GM23338 (cell line): ENCODE measurements at regions not wholly inside any gene's neighbourhood (a gene's known extent, or its start where the extent isn't known, plus 50 kb on each side); places are given as distances from the start of the nearest gene placed in this dataset.

Source experiments
- ATAC-seq: fragments of 200-7000 bp; cut with Tn5 transposase; 3 replicates; pipeline ENCODE4 v1.9.1; 2020
- DNase-seq: peaks from one replicate; pipeline ENCODE4 v3.0.0-alpha.2; 2015; ENCODE audit warnings: low spot score
- H2AFZ ChIP-seq: fragments of 200-600 bp; sonication (generic); 2 replicates; pipeline ENCODE4 v1.8.0; 2016; ENCODE audit warnings: antibody characterized with exemption, mild to moderate bottlenecking, moderate library complexity
- H3F3A ChIP-seq: fragments of 200-600 bp; sonication (generic); replicated peaks from 2 replicates; pipeline ENCODE4 v1.8.0; 2017; ENCODE audit warnings: antibody characterized with exemption, mixed run types, low read depth
- H3K27ac ChIP-seq: fragments of 200-600 bp; sonication (generic); 2 replicates; pipeline ENCODE4 v1.6.1; 2016; ENCODE audit warnings: low read depth
- H3K27me3 ChIP-seq: fragments of 200-600 bp; sonication (generic); 2 replicates; pipeline ENCODE4 v1.8.0; 2016; ENCODE audit warnings: mild to moderate bottlenecking, mixed run types, moderate library complexity; ENCODE audit not compliant: insufficient read depth
- H3K36me3 ChIP-seq: fragments of 200-600 bp; sonication (generic); 2 replicates; pipeline ENCODE4 v1.8.0; 2016; ENCODE audit warnings: mild to moderate bottlenecking; ENCODE audit not compliant: insufficient read depth
- H3K4me1 ChIP-seq: fragments of 200-600 bp; sonication (generic); 2 replicates; pipeline ENCODE4 v1.8.0; 2016; ENCODE audit warnings: mild to moderate bottlenecking, moderate library complexity; ENCODE audit not compliant: insufficient read depth
- H3K4me2 ChIP-seq: fragments of 200-600 bp; sonication (generic); 2 replicates; pipeline ENCODE4 v1.7.1; 2017; ENCODE audit warnings: mixed run types
- H3K4me3 ChIP-seq: fragments of 200-600 bp; sonication (generic); 2 replicates; pipeline ENCODE4 v1.6.1; 2016; ENCODE audit warnings: mixed run types
- H3K79me2 ChIP-seq: fragments of 200-600 bp; sonication (generic); replicated peaks from 2 replicates; pipeline ENCODE4 v1.8.0; 2017; ENCODE audit warnings: mild to moderate bottlenecking; ENCODE audit not compliant: insufficient read depth
- H3K9me2 ChIP-seq: fragments of 200-600 bp; sonication (generic); 2 replicates; pipeline ENCODE4 v1.8.0; 2017; ENCODE audit not compliant: insufficient read depth
- H4K20me1 ChIP-seq: fragments of 200-600 bp; sonication (generic); replicated peaks from 2 replicates; pipeline ENCODE4 v1.8.0; 2017; ENCODE audit warnings: mild to moderate bottlenecking; ENCODE audit not compliant: insufficient read depth
- H3K27ac Mint-ChIP-seq: 2 replicates; pipeline ENCODE4 v1.8.0; 2020; ENCODE audit warnings: inconsistent platforms, mild to moderate bottlenecking, moderate library complexity, mixed read lengths
- H3K27me3 Mint-ChIP-seq: 3 replicates; pipeline ENCODE4 v1.8.0; 2022; ENCODE audit warnings: low read depth, mild to moderate bottlenecking, moderate library complexity, mixed read lengths, inconsistent platforms; ENCODE audit not compliant: insufficient read depth, poor library complexity
- H3K36me3 Mint-ChIP-seq: 3 replicates; pipeline ENCODE4 v1.8.0; 2021; ENCODE audit warnings: low read depth, mild to moderate bottlenecking, inconsistent platforms, moderate library complexity, mixed read lengths
- H3K4me1 Mint-ChIP-seq: 3 replicates; pipeline ENCODE4 v1.8.0; 2020; ENCODE audit warnings: mild to moderate bottlenecking, inconsistent platforms, mixed read lengths
- H3K4me3 Mint-ChIP-seq: 3 replicates; pipeline ENCODE4 v1.8.0; 2021; ENCODE audit warnings: moderate library complexity, mild to moderate bottlenecking, inconsistent platforms, mixed read lengths
- H3K9me3 Mint-ChIP-seq: 3 replicates; pipeline ENCODE4 v1.8.0; 2020; ENCODE audit warnings: moderate library complexity, mild to moderate bottlenecking, inconsistent platforms, mixed read lengths
- EZH2phosphoT487 ChIP-seq: fragments of 200-600 bp; sonication (generic); IDR thresholded peaks from one replicate; pipeline ENCODE4 v1.8.1; 2018; ENCODE audit warnings: antibody characterized with exemption; ENCODE audit not compliant: unreplicated experiment
- JUNB ChIP-seq: IDR thresholded peaks from one replicate; pipeline ENCODE4 v1.6.1; 2016; ENCODE audit warnings: antibody characterized with exemption; ENCODE audit not compliant: unreplicated experiment
- NANOG ChIP-seq: IDR thresholded peaks from 2 replicates; pipeline ENCODE4 v1.6.1; 2016; ENCODE audit warnings: antibody characterized with exemption, borderline replicate concordance
- POLR2AphosphoS5 ChIP-seq: IDR thresholded peaks from 2 replicates; pipeline ENCODE4 v1.6.1; 2016; ENCODE audit warnings: antibody characterized with exemption, low read depth
- STAT1 ChIP-seq: IDR thresholded peaks from one replicate; pipeline ENCODE4 v1.6.1; 2016; ENCODE audit warnings: antibody characterized with exemption; ENCODE audit not compliant: unreplicated experiment
- ZNF114 ChIP-seq: fragments of 250-450 bp; sonication (Bioruptor Pico); IDR thresholded peaks from 2 replicates; pipeline ENCODE4 v1.5.0; 2020; ENCODE audit warnings: mild to moderate bottlenecking, moderate library complexity
- ZNF331 ChIP-seq: fragments of 250-450 bp; sonication (Bioruptor Pico); IDR thresholded peaks from 2 replicates; pipeline ENCODE4 v1.5.0; 2020; ENCODE audit warnings: low read depth, mild to moderate bottlenecking, moderate library complexity
- TF ChIP-seq, protein P1 (sequence below): IDR thresholded peaks from 2 replicates; pipeline ENCODE4 v1.6.1; 2016; ENCODE audit warnings: antibody characterized with exemption
- TF ChIP-seq, protein P2 (sequence below), 2 experiments: fragments of 200-600 bp in 1 of 2; sonication (generic) in 1 of 2; conservative IDR thresholded peaks; 2 replicates each; pipeline versions ENCODE4 v1.5.1 to v1.6.1; 2016 to 2017; ENCODE audit warnings: antibody characterized with exemption in 2 of 2, low read depth in 2 of 2, mild to moderate bottlenecking in 2 of 2, moderate library complexity in 1 of 2
- TF ChIP-seq, protein P3 (sequence below): IDR thresholded peaks from one replicate; pipeline ENCODE4 v1.6.1; 2018; ENCODE audit warnings: antibody characterized with exemption; ENCODE audit not compliant: unreplicated experiment

DNA sequence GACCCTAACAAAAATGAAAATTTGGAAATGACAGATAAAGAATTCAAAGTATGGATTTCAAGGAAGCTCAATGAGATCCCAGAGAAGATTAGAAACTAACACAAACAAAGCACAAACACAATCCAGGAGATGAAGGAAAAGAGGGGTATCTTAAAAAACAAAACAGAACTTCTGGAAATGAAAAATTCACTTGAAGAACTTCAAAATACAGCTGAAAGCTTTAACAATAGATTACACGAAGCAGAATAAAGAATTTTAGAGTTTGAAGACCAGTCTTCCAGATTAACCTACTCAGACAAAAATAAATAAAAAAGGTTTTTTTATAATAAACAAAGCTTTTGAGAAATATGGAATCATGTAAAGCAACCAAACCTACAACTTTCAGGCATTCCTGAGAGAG is 671.8 kb upstream of the SLC39A10 start:
- 0 out of 2 replicates have a peak, but pooled peaks cover 3% of the 10 kb centered on the region for H3K9me2 ChIP-seq
- H3F3A ChIP-seq: no peaks in the 10 kb centered on the region
- H3K36me3 Mint-ChIP-seq: peaks cover 7% of the 10 kb centered on the region; the same call in 2 of the 3 replicates
- no peaks in the 10 kb centered on the region for H4K20me1 ChIP-seq
- H3K4me2 ChIP-seq: no peak overlapping the region
- ATAC-seq (no peak), DNase-seq (no peak)
- no peaks in the 10 kb centered on the region for H3K4me1 ChIP-seq
- H3K36me3 ChIP-seq: no peaks in the 10 kb centered on the region
- no peaks in the 10 kb centered on the region; the same call in 2 of the 3 replicates for H3K4me1 Mint-ChIP-seq
- no peaks in the 10 kb centered on the region for H3K79me2 ChIP-seq
- H3K9me3 Mint-ChIP-seq: peaks cover 29% of the 10 kb centered on the region
- H3K27ac Mint-ChIP-seq: no peak overlapping the region
- H3K4me3 Mint-ChIP-seq: no peak overlapping the region
- TF ChIP-seq EZH2phosphoT487 (no peak), POLR2AphosphoS5 (no peak), ZNF331 (no peak), NANOG (no peak), ZNF114 (no peak), JUNB (no peak), STAT1 (no peak)
- TF ChIP-seq, protein P1, sequence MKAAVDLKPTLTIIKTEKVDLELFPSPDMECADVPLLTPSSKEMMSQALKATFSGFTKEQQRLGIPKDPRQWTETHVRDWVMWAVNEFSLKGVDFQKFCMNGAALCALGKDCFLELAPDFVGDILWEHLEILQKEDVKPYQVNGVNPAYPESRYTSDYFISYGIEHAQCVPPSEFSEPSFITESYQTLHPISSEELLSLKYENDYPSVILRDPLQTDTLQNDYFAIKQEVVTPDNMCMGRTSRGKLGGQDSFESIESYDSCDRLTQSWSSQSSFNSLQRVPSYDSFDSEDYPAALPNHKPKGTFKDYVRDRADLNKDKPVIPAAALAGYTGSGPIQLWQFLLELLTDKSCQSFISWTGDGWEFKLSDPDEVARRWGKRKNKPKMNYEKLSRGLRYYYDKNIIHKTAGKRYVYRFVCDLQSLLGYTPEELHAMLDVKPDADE: no peak
- TF ChIP-seq, protein P2, sequence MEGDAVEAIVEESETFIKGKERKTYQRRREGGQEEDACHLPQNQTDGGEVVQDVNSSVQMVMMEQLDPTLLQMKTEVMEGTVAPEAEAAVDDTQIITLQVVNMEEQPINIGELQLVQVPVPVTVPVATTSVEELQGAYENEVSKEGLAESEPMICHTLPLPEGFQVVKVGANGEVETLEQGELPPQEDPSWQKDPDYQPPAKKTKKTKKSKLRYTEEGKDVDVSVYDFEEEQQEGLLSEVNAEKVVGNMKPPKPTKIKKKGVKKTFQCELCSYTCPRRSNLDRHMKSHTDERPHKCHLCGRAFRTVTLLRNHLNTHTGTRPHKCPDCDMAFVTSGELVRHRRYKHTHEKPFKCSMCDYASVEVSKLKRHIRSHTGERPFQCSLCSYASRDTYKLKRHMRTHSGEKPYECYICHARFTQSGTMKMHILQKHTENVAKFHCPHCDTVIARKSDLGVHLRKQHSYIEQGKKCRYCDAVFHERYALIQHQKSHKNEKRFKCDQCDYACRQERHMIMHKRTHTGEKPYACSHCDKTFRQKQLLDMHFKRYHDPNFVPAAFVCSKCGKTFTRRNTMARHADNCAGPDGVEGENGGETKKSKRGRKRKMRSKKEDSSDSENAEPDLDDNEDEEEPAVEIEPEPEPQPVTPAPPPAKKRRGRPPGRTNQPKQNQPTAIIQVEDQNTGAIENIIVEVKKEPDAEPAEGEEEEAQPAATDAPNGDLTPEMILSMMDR (conservative IDR thresholded peaks at IDR 0.05; ENCODE audit: low read depth in 2 of 2): no peak
- TF ChIP-seq, protein P3, sequence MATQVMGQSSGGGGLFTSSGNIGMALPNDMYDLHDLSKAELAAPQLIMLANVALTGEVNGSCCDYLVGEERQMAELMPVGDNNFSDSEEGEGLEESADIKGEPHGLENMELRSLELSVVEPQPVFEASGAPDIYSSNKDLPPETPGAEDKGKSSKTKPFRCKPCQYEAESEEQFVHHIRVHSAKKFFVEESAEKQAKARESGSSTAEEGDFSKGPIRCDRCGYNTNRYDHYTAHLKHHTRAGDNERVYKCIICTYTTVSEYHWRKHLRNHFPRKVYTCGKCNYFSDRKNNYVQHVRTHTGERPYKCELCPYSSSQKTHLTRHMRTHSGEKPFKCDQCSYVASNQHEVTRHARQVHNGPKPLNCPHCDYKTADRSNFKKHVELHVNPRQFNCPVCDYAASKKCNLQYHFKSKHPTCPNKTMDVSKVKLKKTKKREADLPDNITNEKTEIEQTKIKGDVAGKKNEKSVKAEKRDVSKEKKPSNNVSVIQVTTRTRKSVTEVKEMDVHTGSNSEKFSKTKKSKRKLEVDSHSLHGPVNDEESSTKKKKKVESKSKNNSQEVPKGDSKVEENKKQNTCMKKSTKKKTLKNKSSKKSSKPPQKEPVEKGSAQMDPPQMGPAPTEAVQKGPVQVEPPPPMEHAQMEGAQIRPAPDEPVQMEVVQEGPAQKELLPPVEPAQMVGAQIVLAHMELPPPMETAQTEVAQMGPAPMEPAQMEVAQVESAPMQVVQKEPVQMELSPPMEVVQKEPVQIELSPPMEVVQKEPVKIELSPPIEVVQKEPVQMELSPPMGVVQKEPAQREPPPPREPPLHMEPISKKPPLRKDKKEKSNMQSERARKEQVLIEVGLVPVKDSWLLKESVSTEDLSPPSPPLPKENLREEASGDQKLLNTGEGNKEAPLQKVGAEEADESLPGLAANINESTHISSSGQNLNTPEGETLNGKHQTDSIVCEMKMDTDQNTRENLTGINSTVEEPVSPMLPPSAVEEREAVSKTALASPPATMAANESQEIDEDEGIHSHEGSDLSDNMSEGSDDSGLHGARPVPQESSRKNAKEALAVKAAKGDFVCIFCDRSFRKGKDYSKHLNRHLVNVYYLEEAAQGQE: no peak
- peaks cover 6% of the 10 kb centered on the region for H3K27me3 Mint-ChIP-seq
- no peak overlapping the region for H2AFZ ChIP-seq
- H3K27me3 ChIP-seq: no peaks in the 10 kb centered on the region
- H3K4me3 ChIP-seq: no peak overlapping the region
- H3K27ac ChIP-seq: no peak overlapping the region

DNA sequence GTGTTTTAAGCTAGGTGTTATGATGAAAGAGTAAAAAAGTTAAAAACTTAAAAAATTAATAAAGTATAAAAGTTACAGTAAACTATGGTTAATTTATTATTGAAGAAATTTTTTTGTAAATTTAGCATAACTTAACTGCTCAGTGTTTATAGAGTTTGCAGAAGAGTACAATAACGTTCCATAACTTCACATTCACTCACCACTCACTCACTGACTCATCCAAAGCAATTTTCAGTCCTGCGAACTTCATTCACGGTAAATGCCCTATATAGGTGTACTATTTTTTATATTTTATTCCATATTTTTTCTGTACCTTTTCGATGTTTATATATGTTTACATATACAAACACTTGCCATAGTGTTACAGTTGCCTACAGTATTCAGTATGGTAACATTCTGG is 694.8 kb upstream of the SLC39A10 start:
- peaks cover 17% of the 10 kb centered on the region; the same call in 2 of the 3 replicates for H3K36me3 Mint-ChIP-seq
- no peak for TF ChIP-seq STAT1
- TF ChIP-seq, protein P3: no peak
- no peak for TF ChIP-seq ZNF114

More for the DNA sequence above, 694.8 kb upstream of the SLC39A10 start:
- no peaks in the 10 kb centered on the region for H3K36me3 ChIP-seq
- Mint-ChIP-seq H3K9me3 (peaks cover 32% of the 10 kb centered on the region), H3K27me3 (no peaks in the 10 kb centered on the region), H3K27ac (no peak overlapping the region), H3K4me1 (no peaks in the 10 kb centered on the region), H3K4me3 (no peak overlapping the region)
- ATAC-seq (no peak), DNase-seq (no peak)
- no peak overlapping the region for H2AFZ ChIP-seq
- H3K9me2 ChIP-seq: no peaks in the 10 kb centered on the region
- no peaks in the 10 kb centered on the region for H3K79me2 ChIP-seq
- no peak overlapping the region for H3K27ac ChIP-seq
- no peak overlapping the region for H3K4me2 ChIP-seq
- no peaks in the 10 kb centered on the region for H4K20me1 ChIP-seq
- H3F3A ChIP-seq: no peaks in the 10 kb centered on the region
- no peak overlapping the region for H3K4me3 ChIP-seq
- H3K4me1 ChIP-seq: no peaks in the 10 kb centered on the region
- H3K27me3 ChIP-seq: no peaks in the 10 kb centered on the region
